Cardiac muscle cell (in vitro differentiated cells and primary cell): ENCODE measurements at regions not wholly inside any gene's neighbourhood (a gene's known extent, or its start where the extent isn't known, plus 50 kb on each side); places are given as distances from the start of the nearest gene placed in this dataset.

Experiments
- DNase-seq, 2 donors: peaks; one replicate each; pipeline versions ENCODE4 v3.0.0 to v3.0.0-alpha.2; 2010 to 2017; ENCODE audit warnings: low read depth in 1 of 2, low spot score in 1 of 2
- H3K27ac ChIP-seq: fragments of 200-600 bp; sonication (generic); 2 replicates; pipeline ENCODE4 v1.5.1; 2016
- H3K27me3 ChIP-seq: fragments of 200-600 bp; sonication (generic); 2 replicates; pipeline ENCODE4 v1.6.0; 2016; ENCODE audit warnings: control low read depth
- H3K36me3 ChIP-seq: fragments of 200-600 bp; sonication (generic); 2 replicates; pipeline ENCODE4 v1.5.1; 2016; ENCODE audit warnings: control low read depth
- H3K4me1 ChIP-seq: fragments of 200-600 bp; sonication (generic); 2 replicates; pipeline ENCODE4 v1.8.1; 2017; ENCODE audit warnings: low read depth, mild to moderate bottlenecking, mixed run types
- H3K4me3 ChIP-seq: fragments of 200-600 bp; sonication (generic); 2 replicates; pipeline ENCODE4 v1.5.1; 2016; ENCODE audit warnings: mild to moderate bottlenecking
- H3K9me3 ChIP-seq: fragments of 200-600 bp; sonication (generic); 2 replicates; pipeline ENCODE4 v1.5.1; 2017; ENCODE audit warnings: low read depth, mild to moderate bottlenecking, control low read depth
- TF ChIP-seq, protein P1 (sequence below): IDR thresholded peaks from 2 replicates; pipeline ENCODE4 v1.5.1; 2012; ENCODE audit warnings: low read depth, mild to moderate bottlenecking, low read length

- Histone ChIP-seq H3K4me3 (no peak overlapping the region), H3K9me3 (no peaks in the 10 kb centered on the region), H3K27ac (no peak overlapping the region), H3K36me3 (no peaks in the 10 kb centered on the region), H3K27me3 (no peaks in the 10 kb centered on the region), H3K4me1 (no peaks in the 10 kb centered on the region)
- TF ChIP-seq, protein P1, sequence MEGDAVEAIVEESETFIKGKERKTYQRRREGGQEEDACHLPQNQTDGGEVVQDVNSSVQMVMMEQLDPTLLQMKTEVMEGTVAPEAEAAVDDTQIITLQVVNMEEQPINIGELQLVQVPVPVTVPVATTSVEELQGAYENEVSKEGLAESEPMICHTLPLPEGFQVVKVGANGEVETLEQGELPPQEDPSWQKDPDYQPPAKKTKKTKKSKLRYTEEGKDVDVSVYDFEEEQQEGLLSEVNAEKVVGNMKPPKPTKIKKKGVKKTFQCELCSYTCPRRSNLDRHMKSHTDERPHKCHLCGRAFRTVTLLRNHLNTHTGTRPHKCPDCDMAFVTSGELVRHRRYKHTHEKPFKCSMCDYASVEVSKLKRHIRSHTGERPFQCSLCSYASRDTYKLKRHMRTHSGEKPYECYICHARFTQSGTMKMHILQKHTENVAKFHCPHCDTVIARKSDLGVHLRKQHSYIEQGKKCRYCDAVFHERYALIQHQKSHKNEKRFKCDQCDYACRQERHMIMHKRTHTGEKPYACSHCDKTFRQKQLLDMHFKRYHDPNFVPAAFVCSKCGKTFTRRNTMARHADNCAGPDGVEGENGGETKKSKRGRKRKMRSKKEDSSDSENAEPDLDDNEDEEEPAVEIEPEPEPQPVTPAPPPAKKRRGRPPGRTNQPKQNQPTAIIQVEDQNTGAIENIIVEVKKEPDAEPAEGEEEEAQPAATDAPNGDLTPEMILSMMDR, result no peak
- DNase-seq, result no peak
Measured at GRCh38 chr18:25895518-25895917, 194.9 kb downstream of the SS18 start.

DNA sequence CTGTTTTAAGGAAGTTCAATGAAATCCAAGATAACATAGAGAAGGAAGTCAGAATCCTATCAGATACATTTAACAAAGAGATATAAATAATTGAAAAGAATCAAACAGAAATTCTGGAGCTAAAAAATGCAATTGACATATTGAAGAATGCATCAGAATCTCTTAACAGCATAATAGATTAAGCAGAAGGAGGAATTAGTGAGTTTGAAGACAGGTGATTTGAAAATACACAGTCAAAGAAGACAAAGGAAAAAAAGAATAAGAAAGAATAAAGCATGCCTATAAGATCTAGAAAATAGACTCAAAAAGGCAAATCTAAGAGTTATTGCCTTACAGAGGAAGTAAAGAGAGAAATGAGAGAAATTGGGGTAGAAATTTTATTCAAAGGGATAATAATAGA lies 204.1 kb downstream of the SS18 start:
- Histone ChIP-seq H3K27me3 (no peaks in the 10 kb centered on the region), H3K4me3 (no peak overlapping the region), H3K4me1 (no peaks in the 10 kb centered on the region), H3K27ac (no peak overlapping the region), H3K9me3 (no peaks in the 10 kb centered on the region), H3K36me3 (no peaks in the 10 kb centered on the region)
- no peak for DNase-seq
- TF ChIP-seq, protein P1, result no peak

DNA sequence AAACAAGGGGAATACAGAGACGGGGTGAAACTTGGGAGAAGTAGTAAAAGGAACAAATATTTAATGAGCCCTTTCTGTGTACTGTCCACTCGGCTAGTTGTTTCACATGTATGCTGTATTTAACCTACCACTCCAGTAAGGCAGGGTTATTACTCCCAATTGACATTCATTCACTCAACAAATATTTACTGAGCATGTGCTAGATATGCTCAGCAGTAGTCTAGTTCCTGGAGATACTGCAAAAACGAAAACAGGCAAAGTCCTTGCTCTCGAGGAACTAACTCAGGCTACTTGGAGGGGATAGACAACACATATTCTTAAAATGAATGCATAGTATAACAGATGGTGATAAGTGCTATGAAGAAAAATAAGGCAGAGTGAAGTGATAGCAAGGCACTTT lies 207.3 kb downstream of the SS18 start:
- Histone ChIP-seq H3K36me3 (no peaks in the 10 kb centered on the region), H3K4me3 (no peak overlapping the region), H3K27me3 (no peaks in the 10 kb centered on the region), H3K27ac (no peak overlapping the region), H3K4me1 (no peaks in the 10 kb centered on the region), H3K9me3 (no peaks in the 10 kb centered on the region)
- TF ChIP-seq, protein P1, result no peak
- no peak for DNase-seq

DNA sequence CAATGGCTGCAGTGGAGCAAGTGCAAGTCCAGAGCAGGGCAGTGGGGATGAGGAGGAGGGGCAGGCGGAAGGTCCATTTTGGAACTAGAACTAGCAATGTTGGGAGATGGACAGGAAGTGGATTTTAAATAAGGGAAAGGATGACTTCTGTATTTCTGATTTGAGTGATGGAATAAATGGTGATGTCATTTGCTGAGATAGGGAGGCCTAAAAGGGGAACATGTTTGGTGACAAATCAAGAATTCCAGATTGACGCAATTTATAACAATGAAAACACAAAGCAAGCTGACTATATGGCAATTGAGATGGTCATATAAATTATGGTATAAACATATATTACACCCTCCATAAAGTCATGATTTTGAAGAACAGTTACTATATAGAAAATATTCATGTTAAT lies 209.3 kb downstream of the SS18 start:
- Histone ChIP-seq H3K4me3 (no peak overlapping the region), H3K36me3 (no peaks in the 10 kb centered on the region)
- DNase-seq, result no peak

DNA sequence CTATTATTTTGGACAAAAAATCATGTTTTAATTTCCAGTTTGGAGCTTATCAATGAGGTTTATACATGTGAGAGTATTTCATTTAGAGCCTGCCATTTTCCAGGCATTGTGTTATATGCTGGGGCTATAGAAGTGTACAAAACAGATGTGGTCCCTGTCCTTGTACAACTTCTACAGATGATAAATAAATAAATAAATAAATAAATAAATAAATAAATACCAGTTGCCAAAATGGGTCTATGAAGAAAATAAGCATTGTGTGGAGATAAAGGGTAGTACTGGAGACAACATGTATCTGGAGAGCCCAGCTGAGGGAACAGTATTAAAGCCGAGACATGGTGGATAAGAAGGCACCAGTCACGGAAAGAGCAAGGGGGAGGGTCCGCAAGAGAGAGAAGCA lies 210.0 kb downstream of the SS18 start:
- TF ChIP-seq, protein P1, result no peak
- H3K4me1 ChIP-seq, result peaks cover 10% of the 10 kb centered on the region
- DNase-seq, result no peak

More for the DNA sequence above, 209.3 kb downstream of the SS18 start:
- Histone ChIP-seq H3K27ac (no peak overlapping the region), H3K9me3 (no peaks in the 10 kb centered on the region), H3K27me3 (no peaks in the 10 kb centered on the region), H3K4me1 (peaks cover 3% of the 10 kb centered on the region)
- TF ChIP-seq, protein P1, result no peak

More for the DNA sequence above, 210.0 kb downstream of the SS18 start:
- Histone ChIP-seq H3K36me3 (no peaks in the 10 kb centered on the region), H3K27ac (no peak overlapping the region), H3K27me3 (no peaks in the 10 kb centered on the region), H3K9me3 (no peaks in the 10 kb centered on the region), H3K4me3 (no peak overlapping the region)
